Fibroblast of lung (primary cell): ENCODE measurements at regions not wholly inside any gene's neighbourhood (a gene's known extent, or its start where the extent isn't known, plus 50 kb on each side); places are given as distances from the start of the nearest gene placed in this dataset.

Experiments used
- DNase-seq, 2 donors: peaks; one replicate each; pipeline versions ENCODE4 v3.0.0 to v3.0.0-alpha.2; 2010; ENCODE audit warnings: low read depth in 2 of 2
- H2AFZ ChIP-seq: 2 replicates; pipeline ENCODE4 v1.5.1; 2012; ENCODE audit warnings: low read length, control low read depth, inconsistent platforms
- H3K27ac ChIP-seq: 2 replicates; pipeline ENCODE4 v1.5.1; 2011; ENCODE audit warnings: low read length, control low read depth; ENCODE audit not compliant: insufficient read depth
- H3K27me3 ChIP-seq: 2 replicates; pipeline ENCODE4 v1.5.1; 2011; ENCODE audit warnings: mild to moderate bottlenecking, low read length; ENCODE audit not compliant: control insufficient read depth, insufficient read depth
- H3K36me3 ChIP-seq: 2 replicates; pipeline ENCODE4 v1.5.1; 2011; ENCODE audit warnings: low read length; ENCODE audit not compliant: control insufficient read depth, insufficient read depth
- H3K4me1 ChIP-seq: 2 replicates; pipeline ENCODE4 v1.5.1; 2011; ENCODE audit warnings: low read length; ENCODE audit not compliant: control insufficient read depth, insufficient read depth; ENCODE audit errors: extremely low read depth
- H3K4me2 ChIP-seq: 2 replicates; pipeline ENCODE4 v1.5.1; 2011; ENCODE audit warnings: low read length, control low read depth; ENCODE audit not compliant: insufficient read depth; ENCODE audit errors: extremely low read depth
- H3K4me3 ChIP-seq, 4 experiments: fragments of 200-600 bp in 1 of 4; sonication (generic) in 1 of 4; replicated peaks in 1 of 4; 2 replicates each; pipeline ENCODE4 v1.5.1; 2011 to 2016; ENCODE audit warnings: low read length in 4 of 4, low read depth in 3 of 4, mild to moderate bottlenecking in 3 of 4, control low read depth in 2 of 4, inconsistent platforms in 1 of 4, mixed read lengths in 1 of 4; ENCODE audit not compliant: insufficient read depth in 1 of 4; ENCODE audit errors: control extremely low read depth in 1 of 4
- H3K79me2 ChIP-seq: 2 replicates; pipeline ENCODE4 v1.5.1; 2012; ENCODE audit warnings: mild to moderate bottlenecking, low read length, inconsistent platforms; ENCODE audit not compliant: control insufficient read depth, insufficient read depth
- H3K9ac ChIP-seq: 2 replicates; pipeline ENCODE4 v1.5.1; 2011; ENCODE audit warnings: mild to moderate bottlenecking, low read length, control low read depth; ENCODE audit not compliant: insufficient read depth
- H3K9me3 ChIP-seq: 2 replicates; pipeline ENCODE4 v1.5.1; 2012; ENCODE audit warnings: low read depth, low read length; ENCODE audit not compliant: control insufficient read depth, insufficient read depth
- H4K20me1 ChIP-seq: 2 replicates; pipeline ENCODE4 v1.5.1; 2011; ENCODE audit warnings: low read length; ENCODE audit not compliant: control insufficient read depth, insufficient read depth; ENCODE audit errors: extremely low read depth
- EZH2 ChIP-seq: IDR thresholded peaks from 2 replicates; pipeline ENCODE4 v1.5.1; 2012; ENCODE audit warnings: low read length, control low read depth, mild to moderate bottlenecking; ENCODE audit errors: missing control alignments
- TF ChIP-seq, protein P1 (sequence below), 2 donors: IDR thresholded peaks in 1 of 2; conservative IDR thresholded peaks in 1 of 2; 1 replicate in 1 of 2; 2 replicates in 1 of 2; pipeline ENCODE4 v1.5.1; 2011 to 2012; ENCODE audit warnings: low read length in 2 of 2, control low read depth in 1 of 2, inconsistent platforms in 1 of 2, low read depth in 1 of 2, mild to moderate bottlenecking in 1 of 2

- H3K27me3 ChIP-seq: no peaks in the 10 kb centered on the region
- no peaks in the 10 kb centered on the region for H3K9me3 ChIP-seq
- no peak overlapping the region for H3K4me2 ChIP-seq
- H3K4me1 ChIP-seq: no peaks in the 10 kb centered on the region
- H3K4me3 ChIP-seq: no peak overlapping the region
- no peak for TF ChIP-seq EZH2
- TF ChIP-seq, protein P1, sequence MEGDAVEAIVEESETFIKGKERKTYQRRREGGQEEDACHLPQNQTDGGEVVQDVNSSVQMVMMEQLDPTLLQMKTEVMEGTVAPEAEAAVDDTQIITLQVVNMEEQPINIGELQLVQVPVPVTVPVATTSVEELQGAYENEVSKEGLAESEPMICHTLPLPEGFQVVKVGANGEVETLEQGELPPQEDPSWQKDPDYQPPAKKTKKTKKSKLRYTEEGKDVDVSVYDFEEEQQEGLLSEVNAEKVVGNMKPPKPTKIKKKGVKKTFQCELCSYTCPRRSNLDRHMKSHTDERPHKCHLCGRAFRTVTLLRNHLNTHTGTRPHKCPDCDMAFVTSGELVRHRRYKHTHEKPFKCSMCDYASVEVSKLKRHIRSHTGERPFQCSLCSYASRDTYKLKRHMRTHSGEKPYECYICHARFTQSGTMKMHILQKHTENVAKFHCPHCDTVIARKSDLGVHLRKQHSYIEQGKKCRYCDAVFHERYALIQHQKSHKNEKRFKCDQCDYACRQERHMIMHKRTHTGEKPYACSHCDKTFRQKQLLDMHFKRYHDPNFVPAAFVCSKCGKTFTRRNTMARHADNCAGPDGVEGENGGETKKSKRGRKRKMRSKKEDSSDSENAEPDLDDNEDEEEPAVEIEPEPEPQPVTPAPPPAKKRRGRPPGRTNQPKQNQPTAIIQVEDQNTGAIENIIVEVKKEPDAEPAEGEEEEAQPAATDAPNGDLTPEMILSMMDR (conservative IDR thresholded peaks at IDR 0.05 in 1 of 2, IDR thresholded peaks at IDR 0.05 in 1 of 2; ENCODE audit: low read depth in 1 of 2, low read length in 2 of 2): no peak
- H3K27ac ChIP-seq: no peak overlapping the region
- no peak overlapping the region for H2AFZ ChIP-seq
- H3K36me3 ChIP-seq: no peaks in the 10 kb centered on the region
- H3K79me2 ChIP-seq: no peaks in the 10 kb centered on the region
- no peak overlapping the region for H3K9ac ChIP-seq
- no peaks in the 10 kb centered on the region for H4K20me1 ChIP-seq
- no peak for DNase-seq
Measured at GRCh38 chr4:133995243-133995960, 206.2 kb downstream of the PABPC4L start.

- no peaks in the 10 kb centered on the region for H4K20me1 ChIP-seq
- no peaks in the 10 kb centered on the region for H3K79me2 ChIP-seq
- no peak overlapping the region for H2AFZ ChIP-seq
- no peak overlapping the region for H3K4me2 ChIP-seq
- H3K36me3 ChIP-seq: no peaks in the 10 kb centered on the region
- no peaks in the 10 kb centered on the region for H3K9me3 ChIP-seq
- no peak overlapping the region for H3K27ac ChIP-seq
- no peaks in the 10 kb centered on the region for H3K27me3 ChIP-seq
- H3K4me1 ChIP-seq: no peaks in the 10 kb centered on the region
- no peak overlapping the region for H3K9ac ChIP-seq
- peak; percentile 17 to 68 for DNase-seq
- no peak overlapping the region for H3K4me3 ChIP-seq
- TF ChIP-seq, protein P1 (conservative IDR thresholded peaks at IDR 0.05 in 1 of 2, IDR thresholded peaks at IDR 0.05 in 1 of 2; ENCODE audit: low read depth in 1 of 2, low read length in 2 of 2): no peak
- TF ChIP-seq EZH2: no peak
Measured at GRCh38 chr4:133982533-133983224, 218.9 kb downstream of the PABPC4L start.

- DNase-seq: no peak
Measured at GRCh38 chr4:133981327-133981726, 220.3 kb downstream of the PABPC4L start.

More at GRCh38 chr4:133981327-133981726, 220.3 kb downstream of the PABPC4L start:
- Histone ChIP-seq H3K9ac (no peak overlapping the region), H3K27ac (no peak overlapping the region), H3K79me2 (no peaks in the 10 kb centered on the region), H3K36me3 (no peaks in the 10 kb centered on the region), H2AFZ (no peak overlapping the region), H3K4me2 (no peak overlapping the region), H3K4me1 (no peaks in the 10 kb centered on the region), H3K4me3 (no peak overlapping the region), H3K9me3 (no peaks in the 10 kb centered on the region), H4K20me1 (no peaks in the 10 kb centered on the region), H3K27me3 (no peaks in the 10 kb centered on the region)
- TF ChIP-seq, protein P1 (conservative IDR thresholded peaks at IDR 0.05 in 1 of 2, IDR thresholded peaks at IDR 0.05 in 1 of 2; ENCODE audit: low read depth in 1 of 2, low read length in 2 of 2): no peak
- TF ChIP-seq EZH2: no peak
